ELR (cell line): ENCODE measurements at regions not wholly inside any gene's neighbourhood (a gene's known extent, or its start where the extent isn't known, plus 50 kb on each side); places are given as distances from the start of the nearest gene placed in this dataset.

Experiments used
- DNase-seq: peaks from one replicate; pipeline ENCODE4 v3.0.0-alpha.2; 2015; ENCODE audit warnings: low read depth

GRCh38 chr5:124059200-124059599 is 547.2 kb downstream of the CSNK1G3 start:
- no peak for DNase-seq

- no peak for DNase-seq
Measured at GRCh38 chr5:124057724-124058231, 545.8 kb downstream of the CSNK1G3 start.

DNA sequence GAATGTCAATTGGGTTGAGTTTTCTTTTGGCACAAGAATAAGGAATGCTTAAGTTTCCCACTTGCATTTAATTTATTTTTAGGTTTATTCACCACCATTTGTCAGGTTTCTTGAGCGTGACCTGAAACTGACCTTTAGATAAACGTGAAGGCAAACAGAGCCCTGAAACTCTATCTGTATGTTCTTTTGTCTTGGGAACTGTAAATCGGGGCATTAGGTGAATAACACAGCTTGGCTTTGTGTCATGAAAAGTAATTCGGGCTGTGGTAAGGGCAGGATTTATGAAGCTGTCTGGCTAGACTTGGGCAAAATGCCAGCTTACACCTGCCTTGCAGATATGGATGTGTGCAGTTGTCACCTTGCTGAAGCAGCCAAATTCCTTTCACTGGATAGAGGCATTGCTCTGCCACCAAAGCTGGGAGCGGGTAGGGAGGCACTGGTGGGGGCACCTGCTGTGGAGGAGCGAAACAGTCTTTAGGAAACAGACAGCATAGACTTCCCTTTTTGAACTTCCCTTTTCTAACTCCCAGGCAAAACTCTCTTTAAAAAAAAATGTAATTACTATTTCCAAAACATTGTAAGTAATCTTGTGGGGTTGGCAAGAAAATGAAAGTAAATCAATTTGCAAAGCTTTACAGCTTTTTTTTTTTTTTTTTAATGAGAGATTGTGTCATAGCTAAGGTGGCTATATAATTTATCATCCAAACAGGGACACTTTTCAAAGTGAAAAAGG is 545.2 kb downstream of the CSNK1G3 start:
- DNase-seq, result no peak

- DNase-seq, result no peak
Measured at GRCh38 chr5:124056326-124056990, 544.5 kb downstream of the CSNK1G3 start.

GRCh38 chr5:124055751-124056150 is 543.8 kb downstream of the CSNK1G3 start:
- DNase-seq, result no peak

DNA sequence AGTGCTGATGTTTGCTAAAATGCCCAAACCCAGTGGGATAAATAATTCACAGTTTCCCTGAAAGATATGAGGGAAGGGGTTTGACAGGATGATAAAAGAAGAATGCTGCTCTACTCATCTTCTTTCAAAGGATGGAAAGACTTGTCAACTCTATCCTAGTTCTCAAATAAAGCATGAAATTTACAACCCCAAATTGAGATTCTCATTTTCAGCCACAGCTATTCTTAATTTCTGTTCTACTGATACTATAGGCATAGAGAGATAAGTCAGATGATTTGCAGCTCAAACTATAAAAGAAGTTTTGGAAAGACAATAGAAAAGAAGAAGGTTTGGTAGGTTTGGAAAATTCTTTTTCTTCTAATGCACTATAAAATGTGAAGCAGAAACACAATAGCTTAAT is 542.6 kb downstream of the CSNK1G3 start:
- DNase-seq, result no peak

DNA sequence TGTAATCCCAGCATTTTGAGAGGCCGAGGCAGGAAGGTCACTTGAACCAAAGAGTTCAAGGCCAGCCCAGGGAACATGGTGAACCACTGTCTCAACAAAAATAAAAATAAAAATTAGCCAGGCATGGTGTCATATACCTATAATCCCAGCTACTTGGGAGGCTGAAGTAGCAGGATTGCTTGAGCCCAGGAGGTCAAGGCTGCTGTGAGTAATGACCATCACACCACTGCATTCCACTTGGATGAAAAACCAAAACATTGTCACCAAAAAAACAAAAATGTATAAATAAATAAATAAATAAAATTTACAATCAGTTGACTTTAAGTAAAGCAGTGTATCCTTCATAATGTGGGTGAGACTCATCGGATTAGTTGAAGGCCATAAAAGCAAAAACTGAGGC is 541.4 kb downstream of the CSNK1G3 start:
- no peak for DNase-seq

GRCh38 chr5:124052201-124052600 is 540.2 kb downstream of the CSNK1G3 start:
- DNase-seq, result no peak

- no peak for DNase-seq
Measured at GRCh38 chr5:124050120-124050770, 538.3 kb downstream of the CSNK1G3 start.

DNA sequence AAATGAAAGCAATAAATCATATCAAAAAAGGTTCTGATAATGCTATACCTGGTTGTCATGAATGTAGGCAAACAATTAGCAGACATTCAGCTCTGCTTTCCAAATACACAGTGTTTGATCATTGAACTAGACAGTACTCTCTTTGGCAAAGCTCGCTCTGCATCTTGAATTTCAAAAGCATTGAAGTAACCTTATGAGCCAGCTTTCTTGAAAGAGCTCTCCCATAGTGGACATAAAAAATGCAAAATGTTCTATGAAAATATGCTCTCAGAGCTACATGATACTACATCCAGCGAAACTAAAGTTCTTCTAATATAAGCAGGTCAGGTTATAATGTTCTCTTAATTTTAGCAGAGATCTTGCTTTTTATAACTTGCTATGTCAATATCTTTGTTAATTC is 533.4 kb downstream of the CSNK1G3 start:
- DNase-seq, result no peak

DNA sequence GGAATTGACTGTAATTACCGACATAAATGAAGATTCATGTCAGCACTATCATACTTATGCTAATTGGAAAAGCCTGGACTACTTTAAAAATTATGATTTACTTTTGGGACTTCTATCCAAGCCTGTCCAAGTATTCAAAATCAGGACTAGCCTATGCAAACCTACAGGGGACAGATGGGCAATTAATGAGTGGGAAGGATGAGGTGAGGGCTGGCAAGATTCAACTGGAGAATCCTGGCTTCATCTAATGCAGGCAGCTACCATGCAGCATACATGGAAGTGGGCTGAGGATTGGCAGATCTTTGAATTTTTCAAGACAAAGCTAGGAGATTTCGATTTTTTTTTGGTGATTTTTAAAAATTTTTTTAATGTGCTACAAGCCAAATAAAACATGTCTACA is 532.6 kb downstream of the CSNK1G3 start:
- DNase-seq, result no peak

DNA sequence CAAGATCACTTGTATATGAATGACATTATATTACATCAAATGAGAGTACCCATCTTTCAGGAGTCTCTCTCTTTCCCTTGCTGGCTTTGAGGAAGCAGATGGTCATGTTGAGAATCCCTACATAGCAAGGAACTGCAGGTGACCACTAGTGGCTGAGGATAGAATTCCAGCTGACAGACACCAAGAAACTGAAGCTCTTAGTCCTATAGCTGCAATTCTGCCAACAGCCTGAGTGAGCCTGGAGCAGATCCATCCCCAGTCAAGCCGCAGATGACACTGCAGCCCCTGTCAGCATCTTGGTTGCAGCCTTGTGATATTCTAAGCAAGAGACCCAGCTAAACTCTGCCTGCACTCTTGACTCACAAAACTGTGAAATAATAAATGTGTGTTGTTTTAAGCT is 531.5 kb downstream of the CSNK1G3 start:
- peak; percentile 3 for DNase-seq

GRCh38 chr5:124040799-124041198 is 528.8 kb downstream of the CSNK1G3 start:
- DNase-seq, result no peak

DNA sequence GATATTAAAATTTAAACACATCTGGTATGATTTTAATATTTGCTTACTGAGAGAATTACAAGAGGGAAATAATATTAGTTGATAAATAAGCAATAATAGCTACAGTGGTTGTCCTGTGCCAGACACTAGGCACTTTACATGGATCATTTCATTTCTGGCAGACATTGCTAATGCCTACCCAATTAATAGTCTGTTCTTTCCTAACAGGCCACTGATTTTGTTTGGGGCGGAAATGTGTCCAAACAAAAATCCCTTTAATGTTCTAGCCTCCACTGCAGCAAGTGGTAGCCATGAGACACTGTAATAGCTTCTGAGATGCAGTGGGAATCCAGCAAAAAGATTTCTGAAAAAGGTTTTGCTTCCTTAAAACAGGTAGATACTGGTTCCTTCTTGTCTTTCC is 527.4 kb downstream of the CSNK1G3 start:
- no peak for DNase-seq

- DNase-seq, result no peak
Measured at GRCh38 chr5:124036786-124037185, 524.8 kb downstream of the CSNK1G3 start.

DNA sequence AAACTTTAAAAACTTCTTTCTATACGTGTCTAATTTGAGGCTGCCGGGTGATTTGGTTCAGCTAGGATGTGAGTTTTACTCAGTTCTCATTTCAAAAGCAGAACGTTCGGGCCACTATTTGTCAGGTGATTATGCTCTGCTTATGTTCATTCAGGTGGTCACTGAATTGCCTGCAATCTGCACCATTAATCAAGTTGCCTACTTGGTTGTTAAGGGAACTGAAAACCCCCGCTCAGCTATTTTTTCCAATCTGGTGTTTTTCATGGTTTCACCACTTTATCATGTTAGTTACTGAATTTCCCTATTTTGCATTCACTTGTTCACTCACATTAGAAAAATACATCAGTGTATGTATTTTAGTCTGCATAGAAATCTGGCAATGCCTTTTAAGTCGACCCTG is 523.0 kb downstream of the CSNK1G3 start:
- DNase-seq, result no peak

GRCh38 chr5:124034083-124034700 is 522.2 kb downstream of the CSNK1G3 start:
- no peak for DNase-seq

DNA sequence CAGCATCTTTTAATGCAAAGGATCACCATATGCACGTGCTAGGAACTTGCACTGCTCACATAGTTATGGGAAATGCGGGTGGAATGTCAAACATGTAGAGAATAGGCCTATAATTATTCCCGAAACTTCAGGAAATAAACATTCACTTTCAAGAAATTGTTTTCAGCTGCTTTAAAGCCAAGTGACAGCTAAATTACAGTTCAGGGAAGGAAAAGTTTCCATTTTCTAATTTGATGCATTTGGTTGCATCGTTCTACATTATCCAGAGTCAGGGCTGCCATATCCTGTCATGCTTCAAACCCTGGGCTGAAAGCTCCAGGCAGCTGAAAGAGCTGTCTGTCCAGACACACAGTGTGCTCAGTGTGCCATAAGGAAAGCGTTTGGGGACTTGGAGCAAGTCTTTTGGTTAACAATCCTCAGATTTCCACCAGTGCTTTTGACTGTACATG is 518.1 kb downstream of the CSNK1G3 start:
- no peak for DNase-seq

DNA sequence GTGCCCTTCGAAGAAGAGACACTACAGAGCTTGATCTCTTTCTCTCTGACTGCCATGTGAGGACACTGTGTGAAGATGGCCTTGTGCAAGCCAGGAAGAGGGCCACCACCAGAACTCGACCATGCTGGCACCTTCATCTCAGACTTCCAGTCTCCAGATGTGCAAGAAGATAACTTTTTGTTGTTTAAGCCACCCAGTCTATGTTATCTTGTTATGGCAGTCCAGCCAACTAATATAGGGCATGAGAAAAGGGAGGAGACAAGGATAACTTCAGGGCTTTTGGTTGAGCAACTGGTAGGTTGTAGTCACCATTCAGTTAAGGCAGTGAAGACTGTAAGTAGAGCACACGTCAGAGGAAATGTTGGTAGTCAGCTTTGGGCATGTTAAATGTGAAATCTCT is 515.5 kb downstream of the CSNK1G3 start:
- DNase-seq, result no peak

- no peak for DNase-seq
Measured at GRCh38 chr5:124025306-124025845, 513.4 kb downstream of the CSNK1G3 start.

DNA sequence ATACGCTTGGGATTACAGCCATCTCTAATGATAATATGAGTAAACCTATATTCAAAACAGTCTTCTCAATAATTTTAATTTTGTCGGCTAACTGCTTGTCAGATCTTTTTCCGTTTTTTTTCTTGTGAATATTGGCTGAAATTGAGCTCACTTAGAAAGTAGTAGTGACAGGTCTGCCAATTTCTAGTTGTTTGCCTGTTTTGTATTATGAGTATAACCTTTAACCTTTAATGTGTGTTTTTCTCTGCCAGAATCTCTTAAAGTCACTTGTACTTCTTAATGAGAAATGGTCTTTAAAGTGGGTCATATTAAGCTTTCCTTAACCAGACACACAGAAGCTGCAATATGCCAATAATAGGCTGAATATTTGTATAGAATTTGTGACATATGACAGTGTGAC is 511.0 kb downstream of the CSNK1G3 start:
- DNase-seq, result no peak

- DNase-seq, result no peak
Measured at GRCh38 chr5:124021776-124022175, 509.8 kb downstream of the CSNK1G3 start.
